Ovary (tissue), 7 donors: ENCODE measurements at regions not wholly inside any gene's neighbourhood (a gene's known extent, or its start where the extent isn't known, plus 50 kb on each side); places are given as distances from the start of the nearest gene placed in this dataset.

Experiments used
- DNase-seq, 5 donors: peaks; one replicate each; pipeline ENCODE4 v3.0.0-alpha.2; 2019 to 2020
- H3K27ac ChIP-seq, 2 donors: fragments of 200-600 bp; one replicate each; pipeline versions ENCODE4 v1.5.1 to v1.8.0; 2019 to 2022
- H3K27me3 ChIP-seq: fragments of 200-600 bp; one replicate; pipeline ENCODE4 v1.8.0; 2022
- H3K36me3 ChIP-seq: fragments of 200-600 bp; sonication (generic); one replicate; pipeline ENCODE4 v1.5.1; 2019
- H3K4me1 ChIP-seq: one replicate; pipeline ENCODE4 v1.8.1; 2013; ENCODE audit warnings: mild to moderate bottlenecking, moderate library complexity; ENCODE audit not compliant: insufficient read depth
- H3K4me3 ChIP-seq: fragments of 200-600 bp; sonication (generic); one replicate; pipeline ENCODE4 v1.5.1; 2017
- H3K9me3 ChIP-seq, 2 donors: fragments of 200-600 bp in 1 of 2; sonication (generic) in 1 of 2; one replicate each; pipeline versions ENCODE4 v1.5.1 to v1.8.1; 2013 to 2019; ENCODE audit warnings: mild to moderate bottlenecking in 1 of 2, moderate library complexity in 1 of 2
- EP300 ChIP-seq: sonication (generic); formaldehyde crosslinking; IDR thresholded peaks from one replicate; pipeline ENCODE4 v1.6.1; 2017; ENCODE audit warnings: antibody characterized with exemption
- POLR2A ChIP-seq: fragments of 450-650 bp; IDR thresholded peaks from one replicate; pipeline ENCODE4 v1.6.1; 2017; ENCODE audit warnings: antibody characterized with exemption, mild to moderate bottlenecking, moderate library complexity
- WGBS, 3 donors: extraction: QIAGEN DNeasy Blood & Tissue Kit in 1 of 3; methylation state at CpG; one replicate each; pipeline versions ENCODE4 v1.1.5 to v1.1.7; 2013 to 2017; 5-methylcytosine and 5-hydroxymethylcytosine counted together
- intact Hi-C, 4 donors: fragments of 100-400 bp; cut with DNase I; formaldehyde crosslinking; loops; one replicate each; pipeline versions ENCODE4 v1.11.0 to v1.15.1; 2022 to 2023
- TF ChIP-seq, protein P1 (sequence below), 3 donors: fragments of 450-650 bp in 2 of 3; fragments of 200-600 bp in 1 of 3; IDR thresholded peaks; one replicate each; pipeline versions ENCODE4 v1.5.1 to v1.8.0; 2016 to 2022; ENCODE audit warnings: antibody characterized with exemption in 3 of 3, mild to moderate bottlenecking in 1 of 3
- donor health status: DM: no; HTN: no; CAD: no; lungs with moderate emphysema.
- donor health status: DM: no; HTN: no; CAD: no.
- donor health status: Bipolar disorder and iron deficiency.
- donor health status: DM: no; HTN: no; CAD: no.
- donor health status: DM: yes; HTN: yes; CAD: no.

DNA sequence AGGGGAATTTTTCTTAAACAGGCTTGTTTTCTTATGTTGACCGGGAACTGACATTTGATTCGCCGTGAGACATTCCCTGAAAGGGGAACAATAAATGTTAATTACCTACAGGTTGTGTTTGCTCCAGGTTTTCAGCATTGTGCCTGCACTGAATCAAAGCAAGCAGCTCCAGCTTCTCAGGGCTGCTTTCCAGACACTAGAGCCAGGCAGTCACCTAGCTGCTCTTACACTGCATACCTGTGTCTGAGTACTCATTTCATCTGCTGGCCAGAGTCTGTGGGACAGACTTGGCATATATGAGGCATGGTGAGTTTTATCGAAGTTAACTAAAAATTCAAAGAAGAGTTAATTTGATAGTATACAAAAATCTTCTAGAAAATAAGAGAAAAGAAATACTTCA, 951.8 kb upstream of the MAP3K7 start:
- DNase-seq = no peak
- intact Hi-C loops = no loop called here
- no peak overlapping the region for H3K27ac ChIP-seq
- 71 to 99% (median 72%) methylated on average over 4 of the region's 4 CpGs for WGBS, 3 donors
- no peak for TF ChIP-seq POLR2A
- TF ChIP-seq EP300 = no peak
- TF ChIP-seq, protein P1, sequence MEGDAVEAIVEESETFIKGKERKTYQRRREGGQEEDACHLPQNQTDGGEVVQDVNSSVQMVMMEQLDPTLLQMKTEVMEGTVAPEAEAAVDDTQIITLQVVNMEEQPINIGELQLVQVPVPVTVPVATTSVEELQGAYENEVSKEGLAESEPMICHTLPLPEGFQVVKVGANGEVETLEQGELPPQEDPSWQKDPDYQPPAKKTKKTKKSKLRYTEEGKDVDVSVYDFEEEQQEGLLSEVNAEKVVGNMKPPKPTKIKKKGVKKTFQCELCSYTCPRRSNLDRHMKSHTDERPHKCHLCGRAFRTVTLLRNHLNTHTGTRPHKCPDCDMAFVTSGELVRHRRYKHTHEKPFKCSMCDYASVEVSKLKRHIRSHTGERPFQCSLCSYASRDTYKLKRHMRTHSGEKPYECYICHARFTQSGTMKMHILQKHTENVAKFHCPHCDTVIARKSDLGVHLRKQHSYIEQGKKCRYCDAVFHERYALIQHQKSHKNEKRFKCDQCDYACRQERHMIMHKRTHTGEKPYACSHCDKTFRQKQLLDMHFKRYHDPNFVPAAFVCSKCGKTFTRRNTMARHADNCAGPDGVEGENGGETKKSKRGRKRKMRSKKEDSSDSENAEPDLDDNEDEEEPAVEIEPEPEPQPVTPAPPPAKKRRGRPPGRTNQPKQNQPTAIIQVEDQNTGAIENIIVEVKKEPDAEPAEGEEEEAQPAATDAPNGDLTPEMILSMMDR (IDR thresholded peaks at IDR 0.05) = no peak
- H3K4me1 ChIP-seq = no peaks in the 10 kb centered on the region
- H3K9me3 ChIP-seq = no peaks in the 10 kb centered on the region
- H3K27me3 ChIP-seq = no peaks in the 10 kb centered on the region
- no peak overlapping the region for H3K4me3 ChIP-seq
- no peaks in the 10 kb centered on the region for H3K36me3 ChIP-seq

DNA sequence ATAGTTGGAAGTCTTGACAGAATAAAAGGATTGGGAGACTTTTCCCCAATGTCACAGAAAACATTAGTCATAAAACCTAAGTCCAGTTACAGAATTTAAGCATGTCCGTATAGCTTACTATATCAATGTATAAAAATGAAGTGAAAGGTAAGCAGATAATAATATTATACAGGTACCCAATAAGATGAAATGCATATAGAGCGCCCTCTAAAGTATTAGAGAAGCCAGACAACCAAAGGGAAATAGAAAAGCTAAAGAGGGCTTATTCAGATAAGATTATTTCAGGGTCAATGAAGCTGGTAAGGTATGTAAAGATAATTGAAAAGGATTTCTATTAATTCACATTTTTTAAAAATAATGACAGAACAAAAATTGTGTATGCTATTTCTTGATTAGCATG, 947.7 kb upstream of the MAP3K7 start:
- Histone ChIP-seq H3K27me3 (no peaks in the 10 kb centered on the region), H3K36me3 (no peaks in the 10 kb centered on the region), H3K9me3 (no peaks in the 10 kb centered on the region), H3K4me1 (no peaks in the 10 kb centered on the region), H3K4me3 (no peak overlapping the region), H3K27ac (no peak overlapping the region)
- WGBS, 3 donors = 74 to 85% (median 85%) methylated on average over 2 of the region's 2 CpGs
- no peak for TF ChIP-seq POLR2A
- no peak for TF ChIP-seq EP300
- TF ChIP-seq, protein P1 (IDR thresholded peaks at IDR 0.05) = no peak
- no peak for DNase-seq
- intact Hi-C loops = no loop called here

DNA sequence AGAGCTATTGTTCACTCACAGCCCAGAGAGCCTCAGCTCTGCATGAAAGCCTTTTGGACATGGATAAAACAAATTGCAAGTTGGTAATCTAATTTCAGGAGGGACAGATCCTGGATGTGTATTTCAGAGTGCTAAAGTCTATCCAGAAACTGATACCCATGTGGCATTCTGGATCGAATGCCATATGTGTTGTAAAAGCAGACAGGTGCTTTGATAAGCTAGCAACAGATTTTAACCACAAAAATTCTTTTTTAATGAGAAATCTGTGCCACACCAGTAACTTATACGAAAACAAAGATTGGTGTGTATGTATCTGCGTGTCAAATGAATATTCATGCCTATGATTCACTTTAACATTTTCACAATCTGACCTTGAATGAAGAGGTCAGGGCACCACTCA, 936.6 kb upstream of the MAP3K7 start:
- intact Hi-C loops = no loop called here
- 70 to 75% (median 75%) methylated on average over 3 of the region's 3 CpGs for WGBS, 3 donors
- no peak overlapping the region for H3K27ac ChIP-seq

DNA sequence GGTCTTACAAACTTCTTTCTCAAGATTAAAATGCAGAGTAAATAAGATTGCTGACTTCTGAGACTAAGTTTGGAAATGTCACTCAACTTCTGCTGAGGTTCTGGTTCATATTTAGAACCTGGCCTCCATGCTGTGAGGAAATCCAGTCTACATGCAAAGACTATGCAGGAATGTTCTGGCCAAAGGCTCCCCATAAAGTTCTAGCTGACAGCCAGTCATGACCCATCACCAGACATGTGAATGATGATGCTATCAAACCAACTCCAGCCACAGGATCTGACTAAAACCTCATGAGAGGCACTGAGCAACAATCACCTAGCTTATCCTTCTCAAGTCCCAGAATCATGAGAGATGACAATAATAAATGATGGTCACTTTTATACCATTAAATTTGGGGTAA, 935.1 kb upstream of the MAP3K7 start:
- H3K4me3 ChIP-seq = no peak overlapping the region
- H3K27ac ChIP-seq = no peak overlapping the region
- DNase-seq = no peak
- H3K9me3 ChIP-seq = no peaks in the 10 kb centered on the region
- H3K36me3 ChIP-seq = no peaks in the 10 kb centered on the region
- TF ChIP-seq POLR2A (no peak), EP300 (no peak)
- TF ChIP-seq, protein P1 (IDR thresholded peaks at IDR 0.05) = no peak
- no peaks in the 10 kb centered on the region for H3K4me1 ChIP-seq
- intact Hi-C loops = no loop called here
- H3K27me3 ChIP-seq = no peaks in the 10 kb centered on the region

More for the DNA sequence above, 936.6 kb upstream of the MAP3K7 start:
- Histone ChIP-seq H3K36me3 (no peaks in the 10 kb centered on the region), H3K4me1 (no peaks in the 10 kb centered on the region), H3K9me3 (no peaks in the 10 kb centered on the region), H3K27me3 (no peaks in the 10 kb centered on the region), H3K4me3 (no peak overlapping the region)
- DNase-seq = no peak
- TF ChIP-seq EP300 = no peak

DNA sequence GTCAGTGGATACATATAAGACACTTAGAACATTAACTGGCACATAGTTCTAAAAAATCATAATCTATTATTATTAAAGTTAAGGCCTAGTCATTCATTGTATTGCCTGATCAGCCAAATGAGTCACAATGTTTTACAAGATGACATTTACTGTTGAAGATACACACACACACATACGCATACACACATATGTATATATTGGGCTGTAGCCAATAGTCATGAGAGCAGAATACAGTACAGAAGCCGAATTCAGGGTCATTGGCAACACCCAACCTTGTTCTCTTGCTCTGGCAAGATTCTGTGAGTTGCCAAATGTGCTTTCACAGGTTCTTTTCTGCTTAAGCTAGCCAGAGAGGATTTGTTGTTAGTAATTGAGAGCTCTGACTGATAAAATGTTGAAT, 922.8 kb upstream of the MAP3K7 start:
- no peaks in the 10 kb centered on the region for H3K4me1 ChIP-seq
- no peak overlapping the region for H3K4me3 ChIP-seq
- 80 to 88% (median 82%) methylated on average over 2 of the region's 2 CpGs for WGBS, 3 donors
- intact Hi-C loops = no loop called here
- no peaks in the 10 kb centered on the region for H3K9me3 ChIP-seq
- TF ChIP-seq POLR2A = no peak
- TF ChIP-seq, protein P1 (IDR thresholded peaks at IDR 0.05) = no peak
- TF ChIP-seq EP300 = no peak
- H3K27ac ChIP-seq = no peak overlapping the region
- H3K36me3 ChIP-seq = no peaks in the 10 kb centered on the region
- H3K27me3 ChIP-seq = no peaks in the 10 kb centered on the region
- no peak for DNase-seq
